H1 (cell line): ENCODE measurements at regions not wholly inside any gene's neighbourhood (a gene's known extent, or its start where the extent isn't known, plus 50 kb on each side); places are given as distances from the start of the nearest gene placed in this dataset.

ENCODE experiments used
- ATF2 ChIP-seq: IDR thresholded peaks from 2 replicates; pipeline ENCODE4 v1.6.1; 2012; ENCODE audit warnings: low read length, inconsistent platforms
- CREB1 ChIP-seq: IDR thresholded peaks from 2 replicates; pipeline ENCODE4 v1.6.1; 2012; ENCODE audit warnings: inconsistent platforms
- CTCF ChIP-seq, 3 experiments: IDR thresholded peaks; 1 replicate in 2 of 3; 2 replicates in 1 of 3; pipeline versions ENCODE4 v1.5.1 to v1.6.1; 2011; ENCODE audit warnings: low read length in 3 of 3, mild to moderate bottlenecking in 3 of 3, inconsistent platforms in 2 of 3, low read depth in 1 of 3, moderate library complexity in 1 of 3; ENCODE audit not compliant: insufficient read depth in 1 of 3; ENCODE audit errors: control extremely low read depth in 1 of 3
- EGR1 ChIP-seq: IDR thresholded peaks from 2 replicates; pipeline ENCODE4 v1.6.1; 2011; ENCODE audit warnings: low read depth, low read length, borderline replicate concordance
- GABPA ChIP-seq: IDR thresholded peaks from 2 replicates; pipeline ENCODE4 v1.6.1; 2011; ENCODE audit warnings: mild to moderate bottlenecking, low read length, moderate library complexity, borderline replicate concordance; ENCODE audit not compliant: insufficient read depth
- POLR2A ChIP-seq, 2 experiments: IDR thresholded peaks; 1 replicate in 1 of 2; 2 replicates in 1 of 2; pipeline ENCODE4 v1.6.1; 2011; ENCODE audit warnings: low read depth in 2 of 2, low read length in 2 of 2, mild to moderate bottlenecking in 2 of 2; ENCODE audit errors: control extremely low read depth in 1 of 2
- SP2 ChIP-seq: IDR thresholded peaks from 2 replicates; pipeline ENCODE4 v1.6.1; 2012; ENCODE audit warnings: mild to moderate bottlenecking, low read length, inconsistent platforms
- TEAD4 ChIP-seq: IDR thresholded peaks from 2 replicates; pipeline ENCODE4 v1.6.1; 2012; ENCODE audit warnings: low read depth, low read length, inconsistent platforms, mixed read lengths
- USF2 ChIP-seq: IDR thresholded peaks from 2 replicates; pipeline ENCODE4 v1.6.1; 2011; ENCODE audit warnings: low read length, improper control_type of control experiment
- YY1 ChIP-seq: IDR thresholded peaks from 2 replicates; pipeline ENCODE4 v1.6.1; 2011; ENCODE audit warnings: low read depth, mild to moderate bottlenecking, low read length
- TF ChIP-seq, protein P1 (sequence below): IDR thresholded peaks from 2 replicates; pipeline ENCODE4 v1.6.1; 2012; ENCODE audit warnings: inconsistent platforms

DNA sequence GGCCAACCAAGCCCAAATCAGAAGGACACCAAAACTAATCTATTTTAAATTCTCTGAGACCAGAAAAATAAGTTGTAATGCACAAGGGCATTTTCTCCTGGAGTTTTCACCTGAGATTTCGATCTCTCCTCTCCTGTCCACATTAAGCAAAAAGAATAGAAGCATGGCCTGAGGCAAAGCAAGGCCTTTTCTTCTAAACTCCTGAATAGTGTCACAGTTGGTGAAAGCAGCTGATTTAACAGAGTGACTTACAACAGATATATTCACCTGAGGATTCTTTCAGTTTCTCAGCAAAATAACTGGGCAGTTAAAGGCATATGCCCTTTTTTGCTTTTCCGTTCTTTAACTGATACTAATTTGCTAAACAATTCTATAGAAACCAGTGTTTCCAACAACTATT lies 547.7 kb downstream of the EFNA5 start:
- TF ChIP-seq CTCF (IDR thresholded peaks at IDR 0.05; ENCODE audit: control extremely low read depth in 1 of 3, insufficient read depth in 1 of 3, low read depth in 1 of 3, low read length in 3 of 3) (no peak), POLR2A (IDR thresholded peaks at IDR 0.05; ENCODE audit: control extremely low read depth in 1 of 2, low read depth in 2 of 2, low read length in 2 of 2) (no peak), GABPA (no peak), ATF2 (no peak), YY1 (no peak), TEAD4 (no peak), CREB1 (no peak), EGR1 (no peak), USF2 (no peak), SP2 (no peak)
- TF ChIP-seq, protein P1, sequence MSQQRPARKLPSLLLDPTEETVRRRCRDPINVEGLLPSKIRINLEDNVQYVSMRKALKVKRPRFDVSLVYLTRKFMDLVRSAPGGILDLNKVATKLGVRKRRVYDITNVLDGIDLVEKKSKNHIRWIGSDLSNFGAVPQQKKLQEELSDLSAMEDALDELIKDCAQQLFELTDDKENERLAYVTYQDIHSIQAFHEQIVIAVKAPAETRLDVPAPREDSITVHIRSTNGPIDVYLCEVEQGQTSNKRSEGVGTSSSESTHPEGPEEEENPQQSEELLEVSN = no peak
